Activated T-cell treated with anti-CD3 and anti-CD28 coated beads, Interleukin-2, amount 50 U/mL, for 1 hour (primary cell): ENCODE measurements at regions not wholly inside any gene's neighbourhood (a gene's known extent, or its start where the extent isn't known, plus 50 kb on each side); places are given as distances from the start of the nearest gene placed in this dataset.

Experiments
- DNase-seq: peaks from one replicate; pipeline ENCODE4 v3.0.0-alpha.2; 2020

DNA sequence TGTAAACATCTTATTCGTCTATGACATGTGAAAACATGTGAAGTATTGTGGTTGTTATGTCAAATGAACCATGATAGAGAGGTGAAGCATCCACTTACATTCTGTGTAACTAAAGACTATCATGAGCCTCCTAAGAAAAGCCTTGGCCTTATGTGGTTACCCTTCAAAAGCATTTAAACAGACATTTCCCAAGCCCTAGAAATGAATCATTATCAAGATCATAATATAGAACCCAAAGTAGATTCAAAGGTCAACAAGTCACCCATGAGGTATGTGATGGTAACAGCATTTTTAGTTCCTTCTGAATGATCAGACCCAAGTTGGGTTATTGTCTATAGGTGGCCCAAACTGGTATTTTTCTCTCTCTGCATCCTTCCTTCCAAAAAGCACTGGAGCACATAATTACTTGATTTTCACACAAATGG is 408.0 kb downstream of the TBL1XR1 start:
- no peak for DNase-seq

DNA sequence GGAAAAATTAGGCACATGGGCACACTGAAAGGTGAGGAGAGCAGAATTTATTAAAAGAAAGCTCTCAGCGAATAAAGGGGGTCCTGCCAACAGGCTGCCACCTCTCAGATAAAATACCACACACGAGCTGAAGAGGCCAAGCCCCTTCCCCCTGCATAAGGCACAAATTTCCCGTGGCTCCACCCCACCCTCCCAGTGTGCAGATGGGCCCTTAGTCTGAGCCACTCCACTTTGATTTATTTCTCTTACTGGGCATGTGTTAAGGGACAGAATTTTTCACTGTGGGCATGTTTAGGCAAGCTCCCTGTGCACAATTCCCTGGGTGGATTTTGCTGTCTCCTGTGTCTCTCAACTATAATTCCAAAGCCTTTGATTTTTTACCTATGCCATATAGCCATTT is 409.8 kb downstream of the TBL1XR1 start:
- DNase-seq = no peak

DNA sequence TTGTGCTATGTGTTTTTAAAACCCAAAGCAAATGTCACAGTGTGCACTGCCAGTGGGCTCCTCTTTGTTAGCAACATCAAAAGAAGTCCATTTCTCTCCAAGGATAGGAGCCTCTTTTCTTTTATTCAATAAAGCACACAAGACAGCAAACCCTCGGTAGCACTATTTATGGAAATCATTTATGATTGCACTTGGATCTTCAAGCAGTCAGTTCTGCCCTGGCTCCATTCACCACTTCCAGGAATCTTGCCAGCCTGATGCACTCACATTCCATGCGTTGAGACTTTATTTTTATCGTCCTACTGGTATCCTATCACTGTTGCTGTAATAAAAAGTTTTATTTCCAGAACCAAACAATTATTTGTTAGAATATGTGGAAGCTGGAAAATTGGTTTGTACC is 412.1 kb downstream of the TBL1XR1 start:
- no peak for DNase-seq

DNA sequence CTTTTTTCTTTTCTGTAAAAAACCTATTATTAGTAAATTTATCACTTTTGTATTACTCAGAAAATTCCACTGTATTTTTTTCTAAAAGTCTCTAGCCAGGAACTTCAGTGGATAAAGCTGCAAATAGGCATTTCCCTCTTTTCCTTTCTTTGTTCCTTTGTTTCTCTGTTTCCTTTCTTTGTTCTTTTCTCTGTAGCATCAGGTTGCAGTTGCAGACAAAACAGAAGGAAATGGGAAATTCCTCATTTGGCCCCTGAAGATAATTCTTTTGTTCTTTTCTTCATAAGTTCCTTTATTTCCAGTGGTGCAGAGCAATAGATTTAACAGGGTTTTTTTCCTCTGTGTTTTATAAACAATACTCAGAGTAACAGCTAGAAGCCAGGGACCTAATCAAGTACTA is 416.5 kb downstream of the TBL1XR1 start:
- DNase-seq = no peak

DNA sequence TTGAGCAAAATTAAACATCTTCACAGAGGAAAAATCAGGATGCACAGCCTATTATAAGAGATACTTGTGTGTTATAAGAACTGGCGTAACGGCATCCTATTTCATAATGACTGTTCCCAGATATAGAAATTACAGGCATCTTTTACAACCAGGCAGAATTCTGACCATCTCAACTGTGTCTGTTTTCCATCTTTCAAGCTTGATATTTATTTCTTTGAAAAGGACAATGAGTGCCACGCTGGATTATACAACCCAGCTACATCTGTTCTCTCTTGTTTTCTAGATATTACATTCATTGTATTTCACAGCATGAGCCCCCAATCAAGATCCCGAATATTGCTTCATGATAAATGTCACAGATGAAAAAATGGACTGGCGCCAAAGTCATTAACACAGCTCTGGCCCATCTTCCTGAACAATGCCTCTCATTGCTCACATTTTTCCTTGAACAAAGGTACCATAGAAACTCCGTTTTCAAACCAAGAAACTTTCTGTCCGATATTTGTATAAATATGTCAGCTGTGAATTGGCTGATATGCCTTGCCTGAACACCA is 420.6 kb downstream of the TBL1XR1 start:
- no peak for DNase-seq

DNA sequence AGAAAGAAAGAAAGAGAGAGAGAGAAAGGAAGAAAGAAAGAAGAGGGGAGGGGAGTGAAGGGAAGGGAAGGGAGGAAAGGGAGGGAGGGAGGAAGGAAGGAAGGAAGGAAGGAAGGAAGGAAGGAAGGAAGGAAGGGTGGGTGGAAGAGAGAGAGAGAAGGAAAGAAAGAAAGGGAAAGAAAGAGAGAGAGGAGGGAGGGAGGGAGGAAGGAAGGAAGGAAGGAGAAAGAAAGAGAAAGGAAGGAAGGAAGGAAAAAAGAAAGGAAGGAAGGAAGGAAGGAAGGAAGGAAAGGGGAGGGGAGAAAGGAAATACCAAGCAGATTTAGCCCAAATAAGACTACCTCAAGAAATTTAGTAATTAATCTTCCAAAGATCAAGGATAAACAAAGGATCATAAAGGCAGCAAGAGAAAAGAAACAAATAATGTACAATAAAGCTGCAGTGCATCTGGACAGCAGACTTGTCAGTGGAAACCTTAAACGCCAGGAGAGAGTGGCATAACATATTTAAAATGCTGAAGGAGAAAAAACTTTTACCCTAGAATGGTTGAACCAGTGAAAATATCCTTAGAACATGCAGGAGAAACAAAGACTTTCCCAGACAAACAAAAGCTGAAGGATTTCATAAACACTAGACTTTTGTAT is 427.6 kb downstream of the TBL1XR1 start:
- no peak for DNase-seq

DNA sequence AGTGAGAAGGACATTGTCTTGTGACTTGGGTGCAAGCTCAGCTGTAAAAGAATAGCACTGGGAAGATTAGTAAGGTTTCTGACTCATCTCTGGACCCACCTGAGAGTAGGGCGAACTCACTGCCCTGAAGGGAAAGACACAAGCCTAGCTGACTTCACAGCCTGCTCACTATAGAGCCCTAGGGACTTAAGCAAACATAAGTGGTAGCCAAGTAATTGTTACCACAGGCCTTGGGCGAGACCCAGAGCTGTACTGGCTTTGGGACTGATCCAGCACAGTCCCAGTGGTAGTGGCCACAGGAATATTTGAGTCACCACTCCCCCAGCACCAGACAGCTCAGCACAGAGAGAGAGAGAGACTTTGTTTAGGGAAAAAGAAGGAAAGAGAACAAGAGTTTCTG is 429.9 kb downstream of the TBL1XR1 start:
- no peak for DNase-seq

DNA sequence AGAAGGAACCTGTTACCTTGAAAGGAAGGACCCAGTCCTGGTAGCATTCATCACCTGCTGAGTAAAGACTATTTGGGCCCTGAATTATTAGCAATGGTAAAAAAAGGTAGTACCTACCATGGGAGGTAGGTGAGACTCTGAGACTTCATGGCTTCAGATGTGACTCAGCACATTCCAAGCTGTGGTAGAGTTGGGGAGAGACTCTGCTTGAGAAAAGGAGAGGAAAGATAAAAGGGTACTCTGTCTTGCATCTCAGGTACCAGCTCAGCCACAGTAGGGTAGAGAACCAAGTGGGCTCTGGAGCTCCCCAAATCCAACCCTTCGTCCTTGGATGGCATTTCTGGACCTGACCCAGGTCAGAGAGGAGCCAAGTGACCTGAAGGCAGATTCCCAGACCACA is 430.4 kb downstream of the TBL1XR1 start:
- DNase-seq = no peak

DNA sequence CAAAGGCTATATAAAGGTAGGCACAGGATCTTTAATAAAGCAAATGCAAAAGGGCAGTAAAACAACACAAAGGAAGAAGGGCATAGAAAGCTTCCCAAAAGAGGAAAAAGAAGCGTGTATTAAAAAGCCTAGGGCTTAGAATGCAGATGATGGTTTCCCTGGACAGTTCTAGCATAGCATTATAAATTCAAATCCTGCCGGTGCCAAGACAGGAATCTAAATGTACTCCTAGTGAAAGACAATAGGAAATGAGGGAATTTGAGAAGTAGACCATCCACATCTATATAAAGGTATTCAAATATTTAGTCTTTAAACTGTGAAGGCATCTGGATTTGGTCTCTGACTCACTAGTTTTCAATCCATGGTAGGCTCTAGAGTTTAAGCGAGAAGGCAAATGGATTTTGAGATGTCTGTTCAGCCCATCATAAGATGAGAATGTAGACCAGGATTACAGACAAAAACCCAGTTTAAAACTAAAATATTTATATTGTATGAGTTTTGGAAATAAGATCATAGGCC is 431.8 kb downstream of the TBL1XR1 start:
- DNase-seq = no peak

DNA sequence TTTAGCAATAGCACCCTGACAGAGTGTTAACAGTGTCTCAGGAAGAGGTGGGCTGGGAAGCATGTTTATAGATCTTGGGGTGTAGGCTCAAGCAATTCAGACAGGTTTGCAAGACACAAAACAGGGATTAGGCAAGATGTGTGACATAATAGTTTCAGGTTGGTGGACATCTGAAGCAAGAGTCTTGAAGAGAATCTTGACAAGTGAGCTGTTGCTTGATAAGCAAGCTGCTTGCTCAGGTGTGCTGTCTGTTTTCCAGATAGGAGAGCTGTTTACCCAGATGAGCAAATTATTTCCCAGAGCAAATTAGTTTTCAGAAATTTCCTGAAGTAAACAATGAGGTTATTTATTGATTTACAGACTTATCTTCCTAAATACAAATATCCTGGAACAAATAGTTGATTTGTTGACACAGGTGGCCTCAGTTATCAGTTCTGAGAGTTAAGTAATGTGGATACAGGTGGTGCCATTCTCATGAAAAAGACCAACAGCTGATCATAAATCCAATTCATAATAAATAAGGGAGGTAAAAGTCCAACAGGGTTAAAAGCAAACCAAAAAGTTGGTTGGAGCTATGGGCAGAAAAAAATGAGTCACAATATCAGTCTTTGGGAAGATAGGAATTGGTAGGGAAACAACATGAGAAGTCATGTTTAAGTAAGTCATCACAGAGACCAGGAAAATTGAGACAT is 437.3 kb downstream of the TBL1XR1 start:
- no peak for DNase-seq

DNA sequence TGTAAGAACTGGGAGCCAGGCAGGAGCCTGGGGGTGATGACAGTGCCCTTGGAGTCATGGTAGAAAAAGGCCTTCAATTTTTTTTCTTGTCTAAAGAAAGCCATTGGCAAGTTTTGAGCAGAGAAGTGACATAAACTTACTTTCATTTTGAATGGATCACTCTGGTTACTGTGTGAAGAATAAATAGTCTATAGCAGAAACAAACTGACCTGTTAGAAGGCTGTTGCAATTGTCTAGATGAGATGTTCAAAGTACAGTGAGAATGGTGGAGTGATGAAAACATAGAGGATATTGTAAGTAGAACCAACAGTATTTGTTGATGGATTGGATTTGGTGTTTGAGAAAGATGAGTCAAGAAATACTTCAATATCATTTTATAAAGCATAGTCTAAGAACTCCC is 439.9 kb downstream of the TBL1XR1 start:
- DNase-seq = no peak

DNA sequence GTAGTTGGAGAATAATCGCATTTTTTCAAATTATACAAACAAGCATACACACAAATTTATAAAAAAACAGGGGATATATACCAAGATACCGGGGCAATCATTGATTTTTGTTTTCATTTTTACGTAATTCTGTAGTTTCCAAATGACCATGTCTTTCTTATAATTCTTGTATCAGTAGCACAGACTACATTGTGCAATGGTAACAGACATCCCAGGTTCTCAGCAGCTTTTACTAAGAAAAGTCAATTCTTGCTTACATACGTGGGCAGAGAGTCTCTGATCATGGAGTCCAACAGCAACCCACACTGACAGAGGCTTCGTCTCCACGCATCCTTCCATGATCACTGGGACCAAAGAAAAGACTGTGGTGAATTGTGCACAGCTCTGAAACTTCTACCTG is 441.3 kb downstream of the TBL1XR1 start:
- no peak for DNase-seq

DNA sequence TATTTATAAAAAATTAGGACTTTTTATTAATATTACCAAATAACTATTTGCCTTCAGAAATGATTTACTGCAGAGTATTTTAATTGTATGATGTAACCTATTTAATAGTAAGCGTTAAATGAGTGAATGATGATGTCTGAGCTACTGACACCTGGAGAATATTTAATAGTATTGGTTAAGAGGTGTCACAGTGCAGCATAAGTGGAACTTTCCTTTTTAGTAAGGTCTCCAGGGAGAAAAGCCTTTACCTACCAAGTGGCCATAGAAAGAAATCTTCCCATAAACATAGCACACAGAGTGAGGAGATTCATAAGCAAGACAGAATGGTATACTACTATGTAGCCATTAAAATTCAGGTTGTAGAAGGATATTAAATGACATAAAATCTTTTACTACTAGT is 441.7 kb downstream of the TBL1XR1 start:
- DNase-seq = no peak

DNA sequence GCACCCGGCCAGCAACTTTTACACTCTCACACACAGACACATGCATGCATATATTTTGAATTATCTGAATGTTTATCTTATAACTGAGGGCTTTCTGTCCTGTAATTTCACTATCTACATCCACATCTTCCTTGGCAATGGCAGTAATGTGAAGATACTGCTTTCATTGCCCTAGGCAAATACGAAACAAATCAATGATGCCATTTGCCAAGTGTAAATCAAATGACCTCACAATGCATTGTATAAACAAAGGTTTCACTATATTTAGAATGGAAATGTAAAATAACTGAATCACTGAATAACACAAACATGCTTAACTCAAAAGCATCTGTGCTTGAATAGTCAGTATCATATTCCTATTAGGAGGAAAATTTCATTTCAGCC is 455.6 kb downstream of the TBL1XR1 start:
- DNase-seq = no peak

DNA sequence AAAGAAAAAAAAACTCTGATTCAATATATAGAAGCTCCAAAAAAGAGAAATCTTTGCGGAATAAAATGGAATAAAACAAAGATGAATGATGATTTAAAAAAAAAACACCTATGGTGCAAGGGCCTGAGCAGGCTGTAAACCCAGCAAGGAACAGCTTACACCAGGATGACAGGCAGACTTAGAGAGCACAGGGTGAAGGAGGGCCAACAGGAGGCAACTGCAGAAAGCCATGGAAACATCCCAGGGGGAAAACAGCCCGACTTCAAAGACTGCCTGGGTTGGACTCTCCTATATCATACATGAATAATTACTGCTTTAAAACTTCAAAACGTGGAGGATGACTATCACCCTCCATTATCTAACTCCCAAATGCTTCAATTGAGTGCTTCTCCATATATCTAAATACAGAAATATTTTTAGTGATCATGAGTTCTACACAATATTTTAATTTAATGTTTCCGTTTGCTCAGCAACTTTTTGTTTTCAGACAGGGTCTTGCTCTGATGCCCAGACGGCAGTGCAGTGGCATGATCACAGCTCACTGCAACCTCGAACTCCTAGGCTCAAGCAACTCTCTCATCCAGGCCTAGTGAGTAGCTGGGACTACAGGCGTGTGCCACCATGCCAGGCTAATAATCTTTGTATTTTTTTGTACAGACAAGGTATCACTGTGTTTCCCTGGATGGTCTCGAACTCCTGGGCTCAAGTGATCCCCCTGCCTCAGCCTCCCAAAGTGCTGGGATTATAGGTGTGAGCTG is 456.2 kb downstream of the TBL1XR1 start:
- DNase-seq = no peak

DNA sequence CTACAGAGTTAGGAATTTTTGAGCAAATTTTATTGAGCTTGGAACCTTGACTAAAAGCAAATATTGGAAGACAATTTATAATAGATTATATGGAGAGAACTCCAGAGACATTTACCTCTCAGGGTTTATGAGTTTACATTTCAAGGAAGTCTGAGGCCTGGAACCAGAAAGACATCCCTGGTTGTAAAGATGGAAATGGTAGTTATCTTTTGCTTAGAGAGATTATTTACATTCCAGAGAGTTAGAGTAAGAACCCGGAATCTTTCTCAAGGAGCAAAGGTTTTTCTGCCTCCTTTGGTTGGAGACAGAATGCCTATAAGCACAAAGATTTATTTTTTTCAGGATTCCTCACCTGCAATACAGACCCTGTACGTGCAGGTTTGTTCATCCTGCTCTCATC is 458.1 kb downstream of the TBL1XR1 start:
- DNase-seq = no peak

DNA sequence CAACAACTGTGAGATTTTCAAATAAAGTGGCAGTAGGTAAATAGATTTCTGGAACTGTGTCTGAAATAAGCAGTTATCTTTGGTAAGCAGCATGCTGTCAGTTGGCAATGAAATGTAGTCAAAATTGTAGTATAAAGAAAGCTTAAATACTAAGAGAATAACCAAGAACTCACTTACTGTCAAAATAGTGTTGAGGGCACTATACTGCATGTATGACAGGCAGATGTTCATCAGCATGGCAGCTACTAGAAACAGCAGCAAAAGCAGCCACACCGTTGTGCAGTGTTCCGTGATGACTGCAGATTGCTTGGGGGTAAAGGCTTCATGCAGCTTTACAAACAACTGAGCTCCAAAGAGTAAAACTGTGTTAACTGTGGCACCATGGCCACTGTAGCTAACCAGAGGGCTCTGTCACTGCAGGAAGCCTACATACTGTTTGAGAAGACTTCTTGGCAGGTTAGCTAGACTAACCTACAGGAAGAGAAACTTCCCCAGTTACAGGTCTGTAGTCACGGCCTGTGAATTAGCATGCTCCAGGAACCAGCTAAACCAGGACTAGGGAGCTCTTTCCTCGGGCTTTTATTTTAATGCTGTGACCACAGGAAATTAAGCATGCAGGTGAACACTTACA is 459.7 kb downstream of the TBL1XR1 start:
- no peak for DNase-seq

DNA sequence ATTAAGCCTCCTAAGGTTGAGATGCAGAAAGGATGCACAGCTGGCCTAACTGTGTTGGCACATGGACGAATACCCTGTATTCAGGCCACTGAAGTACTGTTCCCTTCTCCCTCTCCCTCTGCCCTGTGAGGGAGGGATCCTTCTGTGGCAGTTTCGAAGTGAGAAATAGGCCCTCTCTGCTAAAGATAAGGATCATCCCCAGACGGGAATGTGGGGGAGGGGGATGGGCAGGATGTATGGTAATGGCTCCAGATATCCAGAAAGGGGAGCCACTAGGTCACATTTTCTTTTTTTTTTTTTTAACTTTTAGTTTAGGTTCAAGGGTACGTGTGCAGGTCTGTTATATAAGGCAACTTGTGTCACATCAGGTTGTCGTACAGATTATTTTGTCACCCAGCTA is 463.1 kb downstream of the TBL1XR1 start:
- DNase-seq = no peak

DNA sequence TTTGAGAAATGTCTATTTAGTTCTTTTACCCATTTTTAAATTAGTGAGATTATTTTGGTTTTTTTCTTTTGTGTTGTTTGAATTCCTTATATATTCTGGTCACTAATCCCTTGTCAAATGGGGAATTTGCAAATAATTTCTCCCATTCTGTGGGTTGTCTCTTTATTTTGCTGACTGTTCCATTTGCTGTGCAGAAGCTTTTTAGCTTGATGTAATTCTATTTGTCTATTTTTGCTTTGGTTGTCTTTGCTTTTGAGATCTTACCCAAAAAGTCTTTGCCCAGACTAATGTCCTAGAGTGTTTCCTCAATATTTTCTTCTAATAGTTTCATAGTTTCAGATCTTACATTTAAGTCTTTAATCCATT is 472.9 kb downstream of the TBL1XR1 start:
- no peak for DNase-seq

DNA sequence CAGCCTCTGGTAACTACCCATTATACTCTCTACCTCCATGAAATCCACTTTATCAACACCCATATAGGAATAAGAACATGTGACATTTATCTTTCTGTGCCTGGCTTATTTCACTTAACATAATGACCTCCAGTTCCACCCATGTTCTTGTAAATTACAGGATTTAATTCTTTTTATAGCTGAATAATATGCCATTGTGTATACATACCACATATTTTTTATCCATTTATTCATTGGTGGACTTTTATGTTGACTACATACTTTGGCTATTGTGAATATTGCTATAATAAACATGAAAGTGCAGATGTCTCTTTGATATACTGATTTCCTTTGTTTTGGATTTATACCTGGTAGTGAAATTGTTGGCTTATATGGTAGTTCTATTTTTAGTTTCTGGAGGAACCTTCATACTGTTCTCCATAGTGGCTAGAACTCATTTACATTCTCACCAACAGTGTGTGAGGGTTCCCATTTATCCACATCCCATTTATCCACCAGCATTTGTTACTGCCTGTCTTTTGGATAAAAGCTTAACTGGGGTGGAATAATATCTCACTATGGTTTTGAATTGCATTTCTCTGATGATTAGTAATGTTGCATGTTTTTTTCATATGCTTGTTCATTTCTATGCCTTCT is 473.4 kb downstream of the TBL1XR1 start:
- DNase-seq = no peak

DNA sequence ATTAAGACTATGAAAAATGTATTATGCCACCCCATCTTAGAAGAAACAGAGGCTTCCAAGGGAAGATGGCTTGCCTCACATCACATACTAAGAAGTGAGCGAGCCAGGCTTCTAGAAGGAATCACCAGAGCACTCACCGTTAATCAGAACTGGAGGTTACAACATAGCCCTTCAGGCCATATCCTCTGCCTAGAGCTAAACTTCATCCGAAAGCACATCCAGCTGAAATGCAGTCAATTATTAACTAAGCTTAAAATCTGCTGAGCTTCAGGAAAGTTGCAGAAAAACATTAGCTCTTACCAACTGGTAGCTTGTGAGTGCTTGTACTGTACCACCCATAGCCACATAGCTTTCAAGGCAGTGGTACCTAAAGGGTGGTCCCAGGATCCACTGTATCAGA is 483.2 kb downstream of the TBL1XR1 start:
- no peak for DNase-seq

DNA sequence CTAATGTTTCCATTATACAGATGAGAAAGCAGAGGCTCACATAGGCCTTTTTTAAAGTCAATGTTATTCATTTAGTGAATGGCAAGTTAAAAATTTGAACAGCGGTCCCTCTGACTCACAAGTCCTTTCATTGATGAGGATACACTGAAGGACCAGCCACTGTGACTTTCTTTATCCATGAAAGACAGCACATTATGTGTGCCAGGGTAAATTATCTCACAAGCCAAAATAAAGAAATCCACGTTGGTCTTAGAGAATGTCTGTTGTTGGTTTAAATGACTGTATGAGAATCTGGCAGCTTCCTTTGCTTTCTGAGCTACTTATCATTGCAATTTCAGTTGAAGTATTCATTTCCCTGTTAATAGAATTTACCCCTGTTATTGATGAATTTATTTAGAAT is 485.1 kb downstream of the TBL1XR1 start:
- no peak for DNase-seq

DNA sequence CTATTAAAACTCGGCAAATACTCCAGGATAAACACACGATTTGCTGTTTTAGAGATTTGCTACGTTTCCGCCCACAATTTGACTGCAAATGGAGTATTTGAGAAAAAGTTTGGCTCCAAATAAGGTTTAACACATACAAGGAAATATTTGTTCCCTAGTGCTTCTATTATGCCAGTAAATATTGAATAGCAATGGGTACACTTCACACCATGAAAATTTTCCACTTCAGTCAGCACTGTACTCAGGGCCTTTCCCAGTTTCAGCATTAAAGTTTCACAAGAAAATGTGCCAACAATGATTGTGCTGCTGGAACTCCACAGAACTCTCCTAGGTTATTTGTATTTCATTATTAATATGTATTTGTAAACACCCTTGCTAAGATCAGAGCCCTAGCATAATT is 498.0 kb downstream of the TBL1XR1 start:
- no peak for DNase-seq
